Mesenteric fat pad (tissue), 1 donor: ENCODE measurements at regions not wholly inside any gene's neighbourhood (a gene's known extent, or its start where the extent isn't known, plus 50 kb on each side); places are given as distances from the start of the nearest gene placed in this dataset.

Experiments used
- DNase-seq: peaks from one replicate; pipeline ENCODE4 v3.0.0-alpha.2; 2020; ENCODE audit warnings: low spot score
- donor health status: DM: yes; HTN: yes; CAD: no.

GRCh38 chr14:104435147-104436046 is 144.2 kb upstream of the C14orf180 start:
- peak; percentile 85 for DNase-seq

GRCh38 chr14:104436047-104436591 is 143.4 kb upstream of the C14orf180 start:
- DNase-seq: peak; percentile 88

GRCh38 chr14:104436741-104437701 is 142.5 kb upstream of the C14orf180 start:
- peak; percentile 82 for DNase-seq

- DNase-seq: no peak
These were observed 141.9 kb upstream of the C14orf180 start for GRCh38 chr14:104437703-104438102.

DNA sequence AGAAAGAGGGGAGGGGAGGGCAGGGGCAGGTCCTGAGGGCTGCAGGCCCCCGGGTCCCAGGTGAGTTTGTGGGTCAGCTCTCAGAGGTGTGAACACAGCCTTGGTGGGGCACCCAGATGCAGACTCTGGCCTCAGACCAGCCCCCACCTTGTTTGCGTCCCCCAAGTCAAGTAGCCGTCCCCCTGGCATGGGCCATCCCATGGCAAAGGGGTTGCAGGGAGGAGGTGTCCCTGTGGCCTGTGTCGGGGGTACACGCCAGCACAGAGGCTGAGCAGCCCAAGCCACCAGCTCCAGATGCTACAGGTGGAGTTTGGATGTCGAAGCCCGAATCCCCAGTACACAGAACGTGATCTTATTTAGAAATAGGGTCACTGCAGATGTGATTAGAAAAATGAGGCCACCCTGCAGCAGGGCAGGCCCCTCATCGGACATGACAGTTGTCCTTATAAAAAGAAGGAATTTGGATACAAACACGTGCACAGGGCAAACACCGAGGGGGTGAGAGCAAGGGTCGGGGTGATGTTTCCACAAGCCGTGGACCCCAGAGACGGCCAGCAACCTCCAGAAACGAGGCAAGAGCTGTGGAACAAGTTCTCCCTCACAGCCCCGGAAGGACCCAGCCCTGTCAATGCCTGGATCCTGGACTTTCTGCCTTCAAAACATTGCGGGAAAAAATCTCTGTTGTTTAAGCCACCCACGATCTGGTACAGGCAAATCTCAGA is 141.2 kb upstream of the C14orf180 start:
- peak; percentile 81 for DNase-seq

DNA sequence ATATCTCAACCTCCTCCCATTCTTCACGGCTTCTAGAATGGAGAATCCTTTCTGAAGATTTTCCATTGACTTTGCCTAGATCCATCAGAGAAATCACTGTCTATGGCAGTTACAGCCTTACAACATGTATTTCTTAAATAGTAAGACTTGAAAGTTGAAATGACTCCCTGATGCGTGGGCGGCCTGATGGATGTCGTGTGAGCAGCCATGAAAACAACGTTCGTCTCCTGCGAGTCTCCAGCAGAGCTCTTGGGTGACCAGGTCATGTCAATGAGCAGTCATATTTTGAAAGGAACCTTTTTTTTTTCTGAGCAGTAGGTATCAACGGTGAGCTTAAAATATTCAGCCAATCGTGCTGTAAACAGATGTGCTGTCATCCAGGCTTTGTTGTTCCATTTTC is 139.9 kb upstream of the C14orf180 start:
- peak; percentile 28 for DNase-seq

DNA sequence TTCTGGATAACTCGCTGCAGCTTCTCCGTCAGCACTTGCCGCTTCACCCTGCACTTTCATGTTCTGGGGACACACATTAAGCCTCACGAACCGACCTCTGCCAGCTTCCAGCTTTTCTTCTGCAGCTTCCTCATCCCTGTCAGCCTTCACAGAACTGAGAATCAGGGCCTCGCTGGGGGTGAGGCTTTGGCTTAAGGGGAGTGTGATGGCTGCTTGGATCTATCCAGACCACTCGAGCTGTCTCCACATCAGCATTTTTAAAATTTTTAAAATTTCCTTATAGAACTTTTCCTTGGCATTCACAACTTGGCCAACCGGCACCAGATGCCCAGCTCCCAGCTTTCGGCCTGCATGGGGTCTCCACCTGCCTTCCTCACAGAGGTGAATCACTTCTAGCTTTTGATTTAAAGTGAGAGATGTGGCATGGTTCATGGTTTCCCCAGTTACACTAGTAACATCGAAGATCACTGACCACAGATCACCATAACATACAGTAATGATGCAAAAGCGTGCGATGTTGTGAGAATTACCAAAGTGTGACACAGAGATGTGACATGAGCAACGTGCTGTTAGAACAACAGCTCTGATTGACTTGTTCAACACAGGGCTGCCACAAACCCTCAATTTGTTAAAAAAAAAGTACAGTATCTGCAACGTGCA is 139.1 kb upstream of the C14orf180 start:
- DNase-seq: peak; percentile 51

GRCh38 chr14:104441275-104442106 is 138.1 kb upstream of the C14orf180 start:
- DNase-seq: peak; percentile 73

DNA sequence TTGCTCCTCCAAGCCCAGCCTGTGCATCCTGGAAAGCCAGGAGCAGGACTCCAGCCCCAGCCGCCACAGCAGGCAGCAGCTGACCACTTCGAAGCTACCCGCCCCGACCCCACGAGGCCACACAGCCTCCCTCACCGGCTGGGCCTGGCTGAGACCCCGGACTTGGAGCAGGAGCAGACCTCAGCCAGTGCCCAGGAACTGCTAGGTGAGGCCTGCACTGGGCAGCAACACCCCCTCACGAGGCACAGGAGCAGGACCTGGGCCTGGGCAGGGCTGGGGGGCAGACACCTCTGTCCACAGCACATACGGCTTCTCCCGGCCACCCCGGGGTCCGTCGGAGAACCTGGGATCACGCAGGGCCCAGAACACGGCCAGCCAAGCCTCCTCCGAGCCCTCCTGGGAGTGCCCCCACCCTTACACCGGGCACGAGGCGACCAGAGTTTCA is 137.4 kb upstream of the C14orf180 start:
- DNase-seq: peak; percentile 88

DNA sequence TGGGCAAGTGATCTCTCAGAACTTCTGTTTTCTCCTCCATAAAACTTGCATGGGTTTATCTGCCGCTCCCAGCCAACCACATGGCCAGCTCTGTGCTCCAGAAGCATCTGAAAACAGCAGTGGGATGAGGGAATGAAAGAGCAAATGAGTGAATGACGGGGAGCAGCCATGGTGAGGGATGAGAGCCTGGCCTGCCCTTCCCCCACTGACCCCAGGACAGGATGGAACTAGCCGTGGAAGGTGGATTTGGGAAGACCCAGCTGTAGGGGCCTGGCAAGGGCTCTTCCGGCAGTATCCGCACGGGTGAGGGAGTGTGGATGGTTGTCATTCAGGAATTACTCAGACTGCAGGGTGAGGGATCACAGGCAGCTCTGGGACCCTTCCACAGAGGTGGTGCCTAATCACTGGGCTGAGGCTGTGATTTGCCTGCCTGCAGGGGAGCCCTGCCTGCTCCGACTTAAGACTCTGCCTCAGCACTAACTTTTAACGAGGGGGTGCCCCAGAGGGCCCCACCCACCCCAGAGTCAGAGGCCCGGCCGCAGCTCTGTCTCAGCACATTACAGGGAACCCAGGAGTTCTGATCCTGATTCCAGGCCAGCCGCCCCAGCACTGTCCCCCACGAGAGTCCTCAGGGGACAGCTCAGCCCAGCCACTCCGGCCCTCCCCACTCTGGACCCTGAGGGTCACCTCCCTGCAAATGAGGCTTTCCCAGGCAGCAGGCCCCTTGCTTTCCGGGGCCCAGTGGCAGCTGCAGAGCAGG is 136.8 kb upstream of the C14orf180 start:
- peak; percentile 84 for DNase-seq

DNA sequence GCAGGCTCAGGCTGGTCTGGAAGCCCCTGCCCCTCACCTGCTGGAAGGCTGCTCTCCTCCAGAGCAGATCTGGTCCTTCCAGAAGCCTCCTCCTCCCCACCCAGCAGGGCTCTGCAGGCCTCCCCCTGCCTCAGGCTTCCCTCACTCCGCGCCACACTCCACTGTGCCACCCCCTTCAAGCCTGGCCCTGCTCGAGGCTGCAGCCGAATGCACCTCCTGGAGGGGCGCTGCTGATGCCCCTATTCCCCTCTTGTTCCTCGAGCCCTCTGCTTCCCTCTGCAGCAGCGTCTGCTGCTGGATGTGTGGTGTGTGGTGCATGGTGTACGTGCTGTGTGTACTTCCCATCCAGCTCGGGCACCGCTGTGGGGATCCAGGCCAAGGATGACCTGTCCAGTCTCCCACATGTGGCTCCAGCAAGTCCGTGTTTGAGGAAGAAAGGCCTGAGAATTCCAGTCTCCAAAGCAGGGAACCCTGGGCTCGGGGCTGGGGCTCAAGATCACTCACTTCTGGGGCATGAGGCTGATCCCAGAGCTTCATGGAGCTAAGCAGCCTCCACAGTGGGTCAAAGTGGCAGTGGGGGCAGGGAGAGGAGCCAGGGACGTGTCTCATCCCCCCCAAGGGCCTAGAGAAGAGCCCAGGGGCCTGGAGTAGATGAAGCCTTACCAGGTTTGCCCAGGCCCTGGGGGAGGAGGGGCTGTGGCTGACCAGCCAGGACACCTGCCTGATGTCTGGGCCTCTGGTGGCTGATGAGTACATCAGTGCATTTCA is 136.0 kb upstream of the C14orf180 start:
- DNase-seq: peak; percentile 74

GRCh38 chr14:104444159-104445030 is 135.2 kb upstream of the C14orf180 start:
- DNase-seq: peak; percentile 33

DNA sequence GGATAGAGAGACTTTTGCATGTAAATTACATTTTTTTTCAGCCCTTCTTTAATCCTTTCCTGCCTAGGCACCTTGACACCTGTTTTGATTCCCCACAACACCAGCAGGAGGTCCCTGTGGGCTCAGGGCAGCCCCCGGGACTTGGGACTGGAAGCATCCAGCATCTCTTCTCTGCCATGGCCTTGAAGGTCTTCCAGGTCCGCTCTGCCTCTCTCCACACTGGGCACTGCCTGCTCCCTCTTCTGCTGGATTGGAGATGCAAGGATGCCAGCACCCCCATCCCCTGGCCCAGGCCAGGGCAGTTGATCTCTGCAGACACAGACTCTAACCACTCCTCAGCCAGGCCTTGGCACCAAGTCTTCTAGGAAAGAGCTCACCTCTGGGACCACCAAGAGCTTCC is 134.5 kb upstream of the C14orf180 start:
- peak; percentile 64 for DNase-seq

DNA sequence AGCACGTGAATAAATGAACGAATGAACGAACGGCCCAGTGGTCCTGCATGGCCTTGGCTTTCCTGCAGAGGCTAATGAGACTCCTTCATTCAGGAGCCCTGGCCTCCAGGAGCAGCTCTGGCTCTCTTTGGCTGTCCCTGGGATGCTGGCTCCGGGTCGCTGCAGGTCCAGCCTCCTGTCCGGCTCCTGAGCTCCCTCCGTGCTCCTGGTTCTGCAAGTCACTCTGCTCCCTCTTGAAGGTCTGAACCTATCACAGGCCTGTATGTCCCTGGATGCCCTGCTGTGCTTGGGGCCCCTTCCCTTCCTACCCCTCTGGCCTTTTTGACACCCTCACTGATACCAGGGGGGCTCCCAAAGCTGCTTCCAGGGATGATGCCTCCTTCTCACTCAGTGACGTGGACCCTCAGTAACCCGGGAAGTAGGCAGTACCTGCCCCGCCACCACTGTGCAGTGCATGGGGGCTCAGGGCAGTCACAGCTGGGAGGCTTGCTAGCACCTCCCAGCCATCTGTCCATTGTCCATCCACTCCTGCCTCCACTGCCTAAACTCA is 133.7 kb upstream of the C14orf180 start:
- peak; percentile 72 for DNase-seq

DNA sequence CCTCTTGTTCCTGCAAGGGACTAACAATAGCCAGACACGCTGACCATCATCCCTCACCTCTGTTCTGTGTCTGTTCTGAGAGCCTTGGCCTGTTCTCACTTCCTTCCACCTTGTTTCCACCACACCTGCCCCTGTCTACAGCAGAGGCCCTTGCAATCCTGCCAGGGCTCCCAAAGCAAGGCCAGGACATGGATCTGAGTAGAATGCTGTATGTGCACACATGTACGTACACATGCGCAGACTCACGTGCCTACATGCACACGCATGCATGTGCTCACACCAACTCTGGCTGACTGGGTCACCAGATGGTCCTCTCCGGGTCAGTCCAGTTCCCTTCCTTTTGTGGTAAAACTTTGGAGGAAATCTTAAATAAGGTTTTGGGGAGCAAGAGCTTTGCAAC is 133.0 kb upstream of the C14orf180 start:
- peak; percentile 39 for DNase-seq

- DNase-seq: no peak
These were observed 131.8 kb upstream of the C14orf180 start for GRCh38 chr14:104447750-104448149.

DNA sequence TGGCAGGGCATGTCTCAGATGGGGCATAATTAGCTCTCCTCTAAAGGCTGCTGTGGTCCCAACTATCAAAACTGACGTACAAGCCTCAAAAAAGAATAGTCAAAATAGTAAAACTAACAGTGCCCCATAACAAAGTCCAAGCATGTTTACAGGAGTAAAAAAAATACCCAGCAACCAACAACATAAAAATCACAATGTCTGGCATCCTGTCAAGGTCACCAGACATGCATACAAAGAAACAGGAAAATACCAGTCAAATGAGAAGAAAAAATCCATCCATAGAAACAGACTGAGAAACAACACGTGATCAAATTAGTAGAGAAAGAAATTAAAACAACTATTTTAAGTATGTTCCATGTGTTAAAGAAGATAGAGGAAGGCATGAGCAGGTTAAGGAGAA is 131.2 kb upstream of the C14orf180 start:
- no peak for DNase-seq
